IMR-90 (cell line): ENCODE measurements at regions not wholly inside any gene's neighbourhood (a gene's known extent, or its start where the extent isn't known, plus 50 kb on each side); places are given as distances from the start of the nearest gene placed in this dataset.

Experiments used
- ATAC-seq: fragments of 200-7000 bp; cut with Tn5 transposase; 2 replicates; pipeline ENCODE4 v1.9.1; 2020; ENCODE audit warnings: low read depth, mild to moderate bottlenecking, moderate library complexity
- BruUV-seq: library from RNA; stranded (reverse); fragments of 400-500 nt; replicated peaks from 2 replicates; lab custom pipeline; 2021; lab: Mats Ljungman, UMichigan
- CTCF ChIA-PET: fragments of 300-600 bp; formaldehyde crosslinking; extraction: SDS; loops from one replicate; lab custom pipeline; 2021; ENCODE audit warnings: antibody characterized with exemption; lab: Yijun Ruan, JAX
- POLR2A ChIA-PET: fragments of 300-600 bp; sonication (Branson Sonifier 250); formaldehyde crosslinking; loops from one replicate; lab custom pipeline; 2022; ENCODE audit warnings: antibody characterized with exemption; ENCODE audit not compliant: unreplicated experiment; lab: Charles Lee
- DNase-seq: peaks from one replicate; pipeline ENCODE4 v3.0.0; 2013
- H2AFZ ChIP-seq: replicated peaks from 2 replicates; pipeline ENCODE3; 2013; ENCODE audit warnings: low read length, mild to moderate bottlenecking; ENCODE audit not compliant: poor library complexity
- H2AK5ac ChIP-seq: 2 replicates; pipeline ENCODE4 v1.6.1; 2013; ENCODE audit warnings: low read depth, low read length, inconsistent platforms
- H2AK9ac ChIP-seq: replicated peaks from 2 replicates; pipeline ENCODE3; 2013; ENCODE audit warnings: mild to moderate bottlenecking, low read depth, low read length, moderate library complexity; ENCODE audit not compliant: poor library complexity
- H2BK120ac ChIP-seq: 2 replicates; pipeline ENCODE4 v1.6.1; 2013; ENCODE audit warnings: low read depth, low read length, inconsistent platforms
- H2BK15ac ChIP-seq: 3 replicates; pipeline ENCODE4 v1.6.1; 2013; ENCODE audit warnings: low read depth, low read length, inconsistent platforms
- H2BK20ac ChIP-seq: 2 replicates; pipeline ENCODE4 v1.6.1; 2013; ENCODE audit warnings: low read depth, mild to moderate bottlenecking, inconsistent platforms, low read length, moderate library complexity
- H2BK5ac ChIP-seq: 2 replicates; pipeline ENCODE4 v1.6.1; 2013; ENCODE audit warnings: mild to moderate bottlenecking, low read depth, low read length, inconsistent platforms; ENCODE audit not compliant: poor library complexity, severe bottlenecking
- H3K14ac ChIP-seq: replicated peaks from 2 replicates; pipeline ENCODE4 v1.6.1; 2013; ENCODE audit warnings: low read depth, low read length, inconsistent platforms
- H3K18ac ChIP-seq: 2 replicates; pipeline ENCODE4 v1.6.1; 2013; ENCODE audit warnings: low read depth, low read length, control low read depth
- H3K23ac ChIP-seq: 2 replicates; pipeline ENCODE4 v1.6.1; 2013; ENCODE audit warnings: low read depth, low read length, inconsistent platforms
- H3K27ac ChIP-seq: 2 replicates; pipeline ENCODE4 v1.5.1; 2013; ENCODE audit warnings: mild to moderate bottlenecking, control low read depth, low read length; ENCODE audit not compliant: insufficient read depth
- H3K27me3 ChIP-seq: 2 replicates; pipeline ENCODE4 v1.6.1; 2013; ENCODE audit warnings: low read length; ENCODE audit not compliant: control insufficient read depth, insufficient read depth
- H3K36me3 ChIP-seq: 2 replicates; pipeline ENCODE4 v1.6.1; 2013; ENCODE audit warnings: low read length, mixed read lengths; ENCODE audit not compliant: control insufficient read depth, insufficient read depth
- H3K4ac ChIP-seq: 2 replicates; pipeline ENCODE4 v1.6.1; 2013; ENCODE audit warnings: low read depth, low read length, inconsistent platforms
- H3K4me1 ChIP-seq: 2 replicates; pipeline ENCODE4 v1.6.1; 2013; ENCODE audit warnings: low read length, mixed read lengths; ENCODE audit not compliant: control insufficient read depth, insufficient read depth
- H3K4me2 ChIP-seq: 2 replicates; pipeline ENCODE4 v1.6.1; 2013; ENCODE audit warnings: low read depth, mild to moderate bottlenecking, control low read depth, low read length, moderate library complexity
- H3K4me3 ChIP-seq: 2 replicates; pipeline ENCODE4 v1.5.1; 2013; ENCODE audit warnings: low read depth, mild to moderate bottlenecking, control low read depth, low read length, moderate library complexity; ENCODE audit not compliant: insufficient read depth
- H3K56ac ChIP-seq: 2 replicates; pipeline ENCODE4 v1.6.1; 2013; ENCODE audit warnings: low read length, inconsistent platforms; ENCODE audit not compliant: insufficient read depth; ENCODE audit errors: extremely low read depth
- H3K79me1 ChIP-seq, 2 experiments: 2 replicates each; pipeline ENCODE4 v1.6.1; 2013; ENCODE audit warnings: low read length in 2 of 2, inconsistent platforms in 1 of 2, low read depth in 1 of 2
- H3K9ac ChIP-seq: 2 replicates; pipeline ENCODE4 v1.6.1; 2013; ENCODE audit warnings: low read depth, low read length, control low read depth
- H3K9me1 ChIP-seq: 2 replicates; pipeline ENCODE4 v1.6.1; 2013; ENCODE audit warnings: low read length, inconsistent platforms; ENCODE audit not compliant: insufficient read depth
- H3K9me3 ChIP-seq: 2 replicates; pipeline ENCODE4 v1.6.1; 2013; ENCODE audit warnings: low read length; ENCODE audit not compliant: control insufficient read depth, insufficient read depth
- H4K20me1 ChIP-seq: 2 replicates; pipeline ENCODE4 v1.6.1; 2013; ENCODE audit warnings: low read length, inconsistent platforms; ENCODE audit not compliant: insufficient read depth
- H4K5ac ChIP-seq: 2 replicates; pipeline ENCODE4 v1.6.1; 2013; ENCODE audit warnings: mild to moderate bottlenecking, low read depth, low read length, control low read depth
- H4K8ac ChIP-seq, 2 experiments: 2 replicates each; pipeline ENCODE4 v1.6.1; 2013; ENCODE audit warnings: low read depth in 2 of 2, low read length in 2 of 2, control low read depth in 1 of 2, inconsistent platforms in 1 of 2
- H4K91ac ChIP-seq: 2 replicates; pipeline ENCODE4 v1.6.1; 2013; ENCODE audit warnings: low read depth, low read length, inconsistent platforms; ENCODE audit not compliant: insufficient read depth
- BHLHE40 ChIP-seq: fragments of 150-350 bp; IDR thresholded peaks from 2 replicates; pipeline ENCODE4 v1.6.1; 2016; ENCODE audit warnings: mild to moderate bottlenecking, low read depth, low read length
- CEBPB ChIP-seq: IDR thresholded peaks from 2 replicates; pipeline ENCODE4 v1.6.1; 2012; ENCODE audit warnings: low read depth, low read length, improper control_type of control experiment
- CHD1 ChIP-seq: IDR thresholded peaks from 2 replicates; pipeline ENCODE4 v1.6.1; 2012; ENCODE audit warnings: low read depth, low read length, improper control_type of control experiment
- FOS ChIP-seq: fragments of 150-350 bp; IDR thresholded peaks from 2 replicates; pipeline ENCODE4 v1.6.1; 2016; ENCODE audit warnings: low read depth, low read length
- MAFK ChIP-seq: IDR thresholded peaks from 2 replicates; pipeline ENCODE4 v1.6.1; 2012; ENCODE audit warnings: low read depth, low read length, improper control_type of control experiment
- MAZ ChIP-seq: IDR thresholded peaks from 2 replicates; pipeline ENCODE4 v1.6.1; 2012; ENCODE audit warnings: low read depth, mild to moderate bottlenecking, low read length, improper control_type of control experiment, moderate library complexity, borderline replicate concordance
- MXI1 ChIP-seq: IDR thresholded peaks from 2 replicates; pipeline ENCODE4 v1.6.1; 2012; ENCODE audit warnings: low read depth, mild to moderate bottlenecking, low read length, moderate library complexity, borderline replicate concordance
- NFE2L2 ChIP-seq: fragments of 150-350 bp; IDR thresholded peaks from 2 replicates; pipeline ENCODE4 v1.6.1; 2016; ENCODE audit warnings: low read depth, mild to moderate bottlenecking, low read length
- POLR2A ChIP-seq: IDR thresholded peaks from 2 replicates; pipeline ENCODE4 v1.6.1; 2012; ENCODE audit warnings: mild to moderate bottlenecking, low read depth, low read length
- RAD21 ChIP-seq: IDR thresholded peaks from 2 replicates; pipeline ENCODE4 v1.6.1; 2012; ENCODE audit warnings: low read length, improper control_type of control experiment
- RCOR1 ChIP-seq: IDR thresholded peaks from 2 replicates; pipeline ENCODE4 v1.6.1; 2012; ENCODE audit warnings: mild to moderate bottlenecking, low read length, improper control_type of control experiment; ENCODE audit not compliant: insufficient replicate concordance
- RFX5 ChIP-seq: IDR thresholded peaks from 2 replicates; pipeline ENCODE4 v1.8.0; 2012; ENCODE audit warnings: low read depth, mild to moderate bottlenecking, low read length, moderate library complexity
- SMC3 ChIP-seq: fragments of 150-350 bp; IDR thresholded peaks from 2 replicates; pipeline ENCODE4 v1.6.1; 2016; ENCODE audit warnings: low read depth, mild to moderate bottlenecking, antibody characterized with exemption, low read length, moderate library complexity
- WGBS, 2 experiments: methylation state at CpG; one replicate each; pipeline versions ENCODE4 v1.1.5 to v1.1.7; 2013; ENCODE audit warnings: missing lambda C conversion rate in 2 of 2; ENCODE audit not compliant: insufficient read length in 1 of 2; ENCODE audit errors: extremely low coverage in 2 of 2; 5-methylcytosine and 5-hydroxymethylcytosine counted together
- dilution Hi-C: fragments of 300-500 bp; cut with HindIII; formaldehyde crosslinking; loops from one replicate; pipeline ENCODE4 v1.14.3; 2018; ENCODE audit warnings: low sequenced_read_pairs; ENCODE audit not compliant: unreplicated experiment
- in situ Hi-C: fragments of 300-500 bp; cut with MboI; formaldehyde crosslinking; loops from 3 replicates; pipeline ENCODE4 v1.14.3; 2019; ENCODE audit warnings: low sequenced_read_pairs, inconsistent platforms, mixed read lengths
- intact Hi-C: fragments of 100-400 bp; cut with micrococcal nuclease; formaldehyde crosslinking; loops from 2 replicates; pipeline ENCODE4 v1.10.0; 2022
- TF ChIP-seq, protein P1 (sequence below): conservative IDR thresholded peaks from 2 replicates; pipeline ENCODE4 v1.5.1; 2012; ENCODE audit warnings: mild to moderate bottlenecking, low read depth, low read length, improper control_type of control experiment
- TF ChIP-seq, protein P2 (sequence below): fragments of 150-350 bp; IDR thresholded peaks from 2 replicates; pipeline ENCODE4 v1.6.1; 2017; ENCODE audit warnings: mild to moderate bottlenecking, antibody characterized with exemption, low read length, low read depth
- TF ChIP-seq, protein P3 (sequence below): fragments of 150-350 bp; IDR thresholded peaks from 2 replicates; pipeline ENCODE4 v1.6.1; 2016; ENCODE audit warnings: low read depth, mild to moderate bottlenecking, low read length, moderate library complexity, borderline replicate concordance

DNA sequence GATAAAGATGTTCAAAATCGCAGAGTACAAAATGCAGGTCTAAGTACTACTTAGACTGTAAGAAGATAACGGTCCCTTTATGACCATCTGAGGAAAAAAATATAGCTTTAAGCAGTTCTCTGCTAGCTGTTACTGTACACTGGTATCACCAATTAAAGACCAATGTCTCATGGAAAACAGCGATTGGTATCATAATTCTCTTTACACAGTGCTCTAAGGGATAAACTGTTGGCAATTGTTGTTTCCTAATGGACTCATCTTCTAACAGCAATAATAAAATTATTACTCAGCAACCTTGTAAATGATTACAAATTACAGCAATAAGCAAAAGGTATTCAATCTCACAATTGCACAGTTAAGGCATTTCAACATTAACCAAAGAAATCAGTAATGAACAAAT, 142.2 kb upstream of the DLGAP1 start:
- no TSS peak for BruUV-seq
- H3K36me3 ChIP-seq: no peaks in the 10 kb centered on the region

More for the DNA sequence above, 142.2 kb upstream of the DLGAP1 start:
- Histone ChIP-seq H4K5ac (no peak overlapping the region), H3K27ac (no peak overlapping the region), H3K4me3 (no peak overlapping the region), H4K91ac (no peak overlapping the region), H2AK9ac (no peak overlapping the region), H3K9me1 (no peaks in the 10 kb centered on the region), H3K56ac (no peak overlapping the region), H2BK5ac (no peak overlapping the region), H2BK120ac (no peak overlapping the region), H2BK15ac (no peak overlapping the region), H3K4me2 (no peak overlapping the region), H2AFZ (no peak overlapping the region), H2AK5ac (no peak overlapping the region), H3K14ac (no peak overlapping the region), H3K4me1 (no peaks in the 10 kb centered on the region), H3K23ac (no peak overlapping the region), H3K4ac (no peak overlapping the region), H3K18ac (no peak overlapping the region), H3K27me3 (no peaks in the 10 kb centered on the region), H4K8ac (no peak overlapping the region), H4K20me1 (no peaks in the 10 kb centered on the region), H2BK20ac (no peak overlapping the region), H3K79me1 (no peaks in the 10 kb centered on the region), H3K9me3 (peaks cover 5% of the 10 kb centered on the region; the same call in 1 of the 2 replicates), H3K9ac (no peak overlapping the region)
- intact Hi-C loops: no loop called here
- TF ChIP-seq FOS (no peak), SMC3 (no peak), RCOR1 (no peak), NFE2L2 (no peak), MAFK (no peak), CEBPB (no peak), RAD21 (no peak), MXI1 (no peak), POLR2A (no peak), CHD1 (no peak), RFX5 (no peak), MAZ (no peak), BHLHE40 (no peak)
- TF ChIP-seq, protein P1, sequence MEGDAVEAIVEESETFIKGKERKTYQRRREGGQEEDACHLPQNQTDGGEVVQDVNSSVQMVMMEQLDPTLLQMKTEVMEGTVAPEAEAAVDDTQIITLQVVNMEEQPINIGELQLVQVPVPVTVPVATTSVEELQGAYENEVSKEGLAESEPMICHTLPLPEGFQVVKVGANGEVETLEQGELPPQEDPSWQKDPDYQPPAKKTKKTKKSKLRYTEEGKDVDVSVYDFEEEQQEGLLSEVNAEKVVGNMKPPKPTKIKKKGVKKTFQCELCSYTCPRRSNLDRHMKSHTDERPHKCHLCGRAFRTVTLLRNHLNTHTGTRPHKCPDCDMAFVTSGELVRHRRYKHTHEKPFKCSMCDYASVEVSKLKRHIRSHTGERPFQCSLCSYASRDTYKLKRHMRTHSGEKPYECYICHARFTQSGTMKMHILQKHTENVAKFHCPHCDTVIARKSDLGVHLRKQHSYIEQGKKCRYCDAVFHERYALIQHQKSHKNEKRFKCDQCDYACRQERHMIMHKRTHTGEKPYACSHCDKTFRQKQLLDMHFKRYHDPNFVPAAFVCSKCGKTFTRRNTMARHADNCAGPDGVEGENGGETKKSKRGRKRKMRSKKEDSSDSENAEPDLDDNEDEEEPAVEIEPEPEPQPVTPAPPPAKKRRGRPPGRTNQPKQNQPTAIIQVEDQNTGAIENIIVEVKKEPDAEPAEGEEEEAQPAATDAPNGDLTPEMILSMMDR: no peak
- TF ChIP-seq, protein P2, sequence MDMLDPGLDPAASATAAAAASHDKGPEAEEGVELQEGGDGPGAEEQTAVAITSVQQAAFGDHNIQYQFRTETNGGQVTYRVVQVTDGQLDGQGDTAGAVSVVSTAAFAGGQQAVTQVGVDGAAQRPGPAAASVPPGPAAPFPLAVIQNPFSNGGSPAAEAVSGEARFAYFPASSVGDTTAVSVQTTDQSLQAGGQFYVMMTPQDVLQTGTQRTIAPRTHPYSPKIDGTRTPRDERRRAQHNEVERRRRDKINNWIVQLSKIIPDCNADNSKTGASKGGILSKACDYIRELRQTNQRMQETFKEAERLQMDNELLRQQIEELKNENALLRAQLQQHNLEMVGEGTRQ: no peak
- TF ChIP-seq, protein P3, sequence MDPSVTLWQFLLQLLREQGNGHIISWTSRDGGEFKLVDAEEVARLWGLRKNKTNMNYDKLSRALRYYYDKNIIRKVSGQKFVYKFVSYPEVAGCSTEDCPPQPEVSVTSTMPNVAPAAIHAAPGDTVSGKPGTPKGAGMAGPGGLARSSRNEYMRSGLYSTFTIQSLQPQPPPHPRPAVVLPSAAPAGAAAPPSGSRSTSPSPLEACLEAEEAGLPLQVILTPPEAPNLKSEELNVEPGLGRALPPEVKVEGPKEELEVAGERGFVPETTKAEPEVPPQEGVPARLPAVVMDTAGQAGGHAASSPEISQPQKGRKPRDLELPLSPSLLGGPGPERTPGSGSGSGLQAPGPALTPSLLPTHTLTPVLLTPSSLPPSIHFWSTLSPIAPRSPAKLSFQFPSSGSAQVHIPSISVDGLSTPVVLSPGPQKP: no peak
- dilution Hi-C loops: no loop called here
- in situ Hi-C loops: no loop called here
- CTCF ChIA-PET: no interaction called here
- no CpG with 5 or more reads among the region's 3 CpGs for WGBS, 2 experiments
- no peak for DNase-seq
- POLR2A ChIA-PET: no interaction called here
- ATAC-seq: no peak
